Thoracic aorta (tissue), 2 donors: ENCODE measurements at regions not wholly inside any gene's neighbourhood (a gene's known extent, or its start where the extent isn't known, plus 50 kb on each side); places are given as distances from the start of the nearest gene placed in this dataset.

ENCODE experiments used
- ATAC-seq: fragments of 150-250 bp; one replicate; pipeline ENCODE4 v1.8.0; 2017; ENCODE audit warnings: low read depth; ENCODE audit not compliant: insufficient number of reproducible peaks, low FRiP score
- DNase-seq: peaks from one replicate; pipeline ENCODE4 v3.0.0-alpha.2; 2020; ENCODE audit warnings: low spot score
- H3K27ac ChIP-seq, 2 donors: fragments of 200-600 bp; sonication (generic); 1 replicate in 1 of 2; 2 replicates in 1 of 2; pipeline ENCODE4 v1.5.1; 2016; ENCODE audit warnings: mild to moderate bottlenecking in 2 of 2, moderate library complexity in 2 of 2
- H3K27me3 ChIP-seq: fragments of 200-600 bp; sonication (generic); replicated peaks from 2 replicates; pipeline ENCODE4 v1.6.0; 2016; ENCODE audit warnings: mild to moderate bottlenecking; ENCODE audit not compliant: insufficient read depth
- H3K36me3 ChIP-seq: fragments of 200-600 bp; sonication (generic); one replicate; pipeline ENCODE4 v1.5.1; 2016
- H3K4me1 ChIP-seq, 2 donors: fragments of 200-600 bp; sonication (generic); 1 replicate in 1 of 2; 2 replicates in 1 of 2; pipeline versions ENCODE4 v1.5.1 to v1.6.0; 2016; ENCODE audit warnings: low read depth in 2 of 2, mild to moderate bottlenecking in 1 of 2; ENCODE audit not compliant: control insufficient read depth in 1 of 2
- H3K4me3 ChIP-seq: fragments of 200-600 bp; sonication (generic); 2 replicates; pipeline ENCODE4 v1.5.1; 2016; ENCODE audit warnings: mild to moderate bottlenecking
- H3K9me3 ChIP-seq: fragments of 200-600 bp; sonication (generic); 2 replicates; pipeline ENCODE4 v1.5.1; 2016
- CTCF ChIP-seq: fragments of 200-600 bp; sonication (generic); IDR thresholded peaks from one replicate; pipeline ENCODE4 v1.5.1; 2019; ENCODE audit warnings: antibody characterized with exemption

- Histone ChIP-seq H3K9me3 (no peaks in the 10 kb centered on the region), H3K27me3 (no peaks in the 10 kb centered on the region), H3K36me3 (no peaks in the 10 kb centered on the region), H3K27ac (no peak overlapping the region), H3K4me3 (no peak overlapping the region), H3K4me1 (no peaks in the 10 kb centered on the region)
- no peak for TF ChIP-seq CTCF
- ATAC-seq: no peak
- no peak for DNase-seq
Observed at GRCh38 chr18:64202210-64202836, 53.4 kb upstream of the LINC00305 start.

GRCh38 chr18:64201781-64202180 is 52.9 kb upstream of the LINC00305 start:
- DNase-seq: no peak
- H3K4me3 ChIP-seq: no peak overlapping the region
- TF ChIP-seq CTCF: no peak
- no peaks in the 10 kb centered on the region for H3K9me3 ChIP-seq
- ATAC-seq: no peak
- H3K27ac ChIP-seq: no peak overlapping the region
- H3K4me1 ChIP-seq: no peaks in the 10 kb centered on the region
- H3K27me3 ChIP-seq: no peaks in the 10 kb centered on the region
- H3K36me3 ChIP-seq: no peaks in the 10 kb centered on the region

GRCh38 chr18:64199581-64199980 is 50.7 kb upstream of the LINC00305 start:
- Histone ChIP-seq H3K36me3 (no peaks in the 10 kb centered on the region), H3K4me3 (no peak overlapping the region), H3K9me3 (no peaks in the 10 kb centered on the region), H3K27ac (no peak overlapping the region), H3K4me1 (no peaks in the 10 kb centered on the region), H3K27me3 (no peaks in the 10 kb centered on the region)
- DNase-seq: no peak
- ATAC-seq: no peak
- no peak for TF ChIP-seq CTCF
